Hepatocyte (in vitro differentiated cells): ENCODE measurements at regions not wholly inside any gene's neighbourhood (a gene's known extent, or its start where the extent isn't known, plus 50 kb on each side); places are given as distances from the start of the nearest gene placed in this dataset.

Experiments
- EZH2 ChIP-seq: fragments of 200-600 bp; sonication (generic); IDR thresholded peaks from 2 replicates; pipeline ENCODE4 v1.6.1; 2016; ENCODE audit warnings: antibody characterized with exemption, mild to moderate bottlenecking, borderline replicate concordance
- TF ChIP-seq, protein P1 (sequence below): fragments of 200-600 bp; sonication (generic); IDR thresholded peaks from 2 replicates; pipeline ENCODE4 v1.5.1; 2016; ENCODE audit warnings: antibody characterized with exemption, mild to moderate bottlenecking; ENCODE audit not compliant: poor library complexity

DNA sequence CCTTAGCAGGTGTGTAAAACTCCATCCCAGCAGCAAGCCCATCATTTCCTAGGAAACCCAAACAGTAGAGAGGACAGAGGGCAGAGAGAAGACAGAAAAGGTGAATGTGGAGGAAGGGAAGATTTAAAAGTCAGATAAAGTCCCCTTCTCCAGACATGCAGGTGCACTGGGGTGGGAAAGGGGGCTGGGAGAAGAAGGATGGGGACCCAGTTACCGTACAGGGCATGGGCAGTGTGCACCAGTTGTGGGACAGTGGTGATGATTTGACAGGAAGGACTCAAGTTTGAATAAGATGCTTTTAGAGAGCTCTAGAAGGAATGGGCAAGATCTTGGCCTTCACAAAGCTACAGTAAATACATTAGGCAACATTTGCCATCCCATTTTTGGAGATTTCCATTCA is 110.7 kb upstream of the PLXNA4 start:
- TF ChIP-seq, protein P1, sequence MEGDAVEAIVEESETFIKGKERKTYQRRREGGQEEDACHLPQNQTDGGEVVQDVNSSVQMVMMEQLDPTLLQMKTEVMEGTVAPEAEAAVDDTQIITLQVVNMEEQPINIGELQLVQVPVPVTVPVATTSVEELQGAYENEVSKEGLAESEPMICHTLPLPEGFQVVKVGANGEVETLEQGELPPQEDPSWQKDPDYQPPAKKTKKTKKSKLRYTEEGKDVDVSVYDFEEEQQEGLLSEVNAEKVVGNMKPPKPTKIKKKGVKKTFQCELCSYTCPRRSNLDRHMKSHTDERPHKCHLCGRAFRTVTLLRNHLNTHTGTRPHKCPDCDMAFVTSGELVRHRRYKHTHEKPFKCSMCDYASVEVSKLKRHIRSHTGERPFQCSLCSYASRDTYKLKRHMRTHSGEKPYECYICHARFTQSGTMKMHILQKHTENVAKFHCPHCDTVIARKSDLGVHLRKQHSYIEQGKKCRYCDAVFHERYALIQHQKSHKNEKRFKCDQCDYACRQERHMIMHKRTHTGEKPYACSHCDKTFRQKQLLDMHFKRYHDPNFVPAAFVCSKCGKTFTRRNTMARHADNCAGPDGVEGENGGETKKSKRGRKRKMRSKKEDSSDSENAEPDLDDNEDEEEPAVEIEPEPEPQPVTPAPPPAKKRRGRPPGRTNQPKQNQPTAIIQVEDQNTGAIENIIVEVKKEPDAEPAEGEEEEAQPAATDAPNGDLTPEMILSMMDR: no peak
- TF ChIP-seq EZH2: no peak
